ENCODE measurements at regions not wholly inside any gene's neighbourhood (a gene's known extent, or its start where the extent isn't known, plus 50 kb on each side); places are given as distances from the start of the nearest gene placed in this dataset.
"Not testable (repeated sequence)": the region's sequence is repeated elsewhere in the genome, so short reads cannot be mapped to it uniquely, and the experiment has no call there.

GRCh38 chr3:94779699-94780098, 716.8 kb downstream of the NSUN3 start:
- no peaks in the 10 kb centered on the region for H3K4me1 ChIP-seq (ENCODE audit: control insufficient read depth in 1 of 2, insufficient read depth in 2 of 2, low read length in 2 of 2)
- H3K27ac ChIP-seq (ENCODE audit: low read length) = no peak overlapping the region
- H3K27me3 ChIP-seq (ENCODE audit: low read depth, low read length) = no peaks in the 10 kb centered on the region
- no peaks in the 10 kb centered on the region for H3K9me3 ChIP-seq (ENCODE audit: control insufficient read depth in 1 of 2, low read length in 2 of 2)
- H3K4me3 ChIP-seq (ENCODE audit: low read depth in 1 of 2, low read length in 2 of 2) = no peak overlapping the region
- H3K36me3 ChIP-seq (ENCODE audit: control insufficient read depth in 1 of 2, insufficient read depth in 2 of 2, low read length in 2 of 2) = no peaks in the 10 kb centered on the region

GRCh38 chr3:94784274-94784673, 721.4 kb downstream of the NSUN3 start:
- H3K36me3 ChIP-seq (ENCODE audit: control insufficient read depth in 1 of 2, insufficient read depth in 2 of 2, low read length in 2 of 2) = no peaks in the 10 kb centered on the region
- no peak overlapping the region for H3K4me3 ChIP-seq (ENCODE audit: low read depth in 1 of 2, low read length in 2 of 2)
- H3K27me3 ChIP-seq (ENCODE audit: low read depth, low read length) = no peaks in the 10 kb centered on the region
- H3K27ac ChIP-seq (ENCODE audit: low read length) = no peak overlapping the region
- H3K4me1 ChIP-seq (ENCODE audit: control insufficient read depth in 1 of 2, insufficient read depth in 2 of 2, low read length in 2 of 2) = no peaks in the 10 kb centered on the region
- H3K9me3 ChIP-seq (ENCODE audit: control insufficient read depth in 1 of 2, low read length in 2 of 2) = no peaks in the 10 kb centered on the region

- Histone ChIP-seq H3K9me3 (ENCODE audit: control insufficient read depth in 1 of 2, low read length in 2 of 2) (no peaks in the 10 kb centered on the region), H3K36me3 (ENCODE audit: control insufficient read depth in 1 of 2, insufficient read depth in 2 of 2, low read length in 2 of 2) (no peaks in the 10 kb centered on the region), H3K27me3 (ENCODE audit: low read depth, low read length) (no peaks in the 10 kb centered on the region), H3K4me3 (ENCODE audit: low read depth in 1 of 2, low read length in 2 of 2) (no peak overlapping the region), H3K27ac (ENCODE audit: low read length) (no peak overlapping the region), H3K4me1 (ENCODE audit: control insufficient read depth in 1 of 2, insufficient read depth in 2 of 2, low read length in 2 of 2) (no peaks in the 10 kb centered on the region)
These were observed 724.2 kb downstream of the NSUN3 start for GRCh38 chr3:94787066-94787465.

DNA sequence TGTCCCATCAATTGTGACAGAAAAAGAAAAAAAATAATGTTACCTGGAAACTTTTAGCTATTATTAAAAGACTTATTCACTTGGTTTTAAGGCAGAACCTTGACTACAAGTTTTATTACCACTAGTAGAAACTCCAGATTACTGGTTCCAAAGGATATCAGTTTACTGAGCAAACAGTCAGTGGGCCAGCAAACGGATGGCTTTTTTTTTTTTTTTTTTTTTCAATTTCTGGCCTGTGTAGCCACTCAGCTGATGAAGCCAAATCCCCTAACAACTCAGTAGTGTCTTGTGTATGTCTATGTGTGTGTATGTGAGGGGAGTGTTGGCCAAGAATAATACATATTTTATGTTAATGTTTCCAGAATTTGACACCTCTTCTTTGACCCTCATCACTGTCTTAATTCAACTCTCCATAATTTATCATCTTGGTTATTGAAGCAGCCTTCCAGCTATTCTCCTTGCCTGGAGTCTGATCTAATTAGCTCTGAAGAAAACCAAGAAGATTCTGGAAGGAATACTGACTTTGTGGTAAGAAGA, 724.9 kb downstream of the NSUN3 start:
- Histone ChIP-seq H3K27ac (ENCODE audit: low read length) (no peak overlapping the region), H3K27me3 (ENCODE audit: low read depth, low read length) (no peaks in the 10 kb centered on the region), H3K9me3 (ENCODE audit: control insufficient read depth in 1 of 2, low read length in 2 of 2) (no peaks in the 10 kb centered on the region), H3K4me3 (ENCODE audit: low read depth in 1 of 2, low read length in 2 of 2) (no peak overlapping the region), H3K36me3 (ENCODE audit: control insufficient read depth in 1 of 2, insufficient read depth in 2 of 2, low read length in 2 of 2) (no peaks in the 10 kb centered on the region), H3K4me1 (ENCODE audit: control insufficient read depth in 1 of 2, insufficient read depth in 2 of 2, low read length in 2 of 2) (no peaks in the 10 kb centered on the region)

DNA sequence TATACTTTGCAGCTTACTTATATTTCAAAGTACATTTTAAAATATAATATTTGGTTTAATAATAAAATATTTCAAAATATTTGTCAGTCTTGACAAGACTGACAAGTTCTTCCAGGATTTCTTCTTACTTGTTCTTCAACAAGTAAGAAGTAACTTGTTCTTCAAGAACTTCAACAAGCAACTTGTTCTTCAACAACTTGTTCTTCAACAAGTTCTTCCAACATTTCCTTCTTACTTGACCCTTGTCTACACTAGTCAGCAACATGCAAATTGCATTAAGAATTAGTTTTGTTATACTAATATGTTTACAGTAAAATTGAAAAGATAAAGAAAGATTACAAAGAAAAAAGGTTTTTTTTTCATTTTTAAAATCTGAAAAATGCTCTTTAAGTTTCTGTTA, 731.7 kb downstream of the NSUN3 start:
- no peak overlapping the region for H3K4me3 ChIP-seq (ENCODE audit: low read depth in 1 of 2, low read length in 2 of 2)
- H3K4me1 ChIP-seq (ENCODE audit: control insufficient read depth in 1 of 2, insufficient read depth in 2 of 2, low read length in 2 of 2) = no peaks in the 10 kb centered on the region
- H3K9me3 ChIP-seq (ENCODE audit: control insufficient read depth in 1 of 2, low read length in 2 of 2) = no peaks in the 10 kb centered on the region
- H3K27me3 ChIP-seq (ENCODE audit: low read depth, low read length) = no peaks in the 10 kb centered on the region
- H3K27ac ChIP-seq (ENCODE audit: low read length) = no peak overlapping the region
- H3K36me3 ChIP-seq (ENCODE audit: control insufficient read depth in 1 of 2, insufficient read depth in 2 of 2, low read length in 2 of 2) = no peaks in the 10 kb centered on the region

DNA sequence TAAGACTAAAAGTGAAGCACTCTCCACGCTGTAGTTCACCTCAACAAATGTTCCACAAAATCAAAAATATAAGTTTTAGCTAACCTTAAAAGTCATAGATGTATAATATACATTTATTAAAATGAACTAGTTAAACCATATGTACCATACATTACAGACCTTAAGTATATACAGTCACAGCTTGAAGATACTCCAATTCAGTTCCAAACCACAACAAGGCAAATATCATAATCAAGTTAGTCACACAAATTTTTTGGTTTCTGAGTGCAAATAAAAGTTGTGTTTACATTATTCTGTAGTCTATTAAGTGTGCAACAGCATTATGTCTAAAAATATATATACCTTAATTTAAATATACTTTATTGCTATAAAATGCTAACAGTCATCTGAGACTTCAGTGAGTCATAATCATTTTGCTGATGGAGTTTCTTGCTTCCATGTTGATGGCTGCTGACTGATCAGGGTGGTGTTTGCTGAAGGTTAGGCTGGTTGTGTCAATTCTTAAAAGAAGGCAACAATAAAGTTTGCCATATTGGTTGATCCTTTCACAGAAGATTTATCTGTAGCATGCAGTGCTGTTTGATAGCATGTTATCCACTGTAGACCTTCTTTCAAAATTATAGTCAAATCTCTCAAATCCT, 736.7 kb downstream of the NSUN3 start:
- no peak overlapping the region for H3K27ac ChIP-seq (ENCODE audit: low read length)

GRCh38 chr3:94811836-94812235, 749.0 kb downstream of the NSUN3 start:
- Histone ChIP-seq H3K9me3 (ENCODE audit: control insufficient read depth in 1 of 2, low read length in 2 of 2) (no peaks in the 10 kb centered on the region), H3K27ac (ENCODE audit: low read length) (no peak overlapping the region), H3K27me3 (ENCODE audit: low read depth, low read length) (no peaks in the 10 kb centered on the region), H3K4me1 (ENCODE audit: control insufficient read depth in 1 of 2, insufficient read depth in 2 of 2, low read length in 2 of 2) (no peaks in the 10 kb centered on the region), H3K4me3 (ENCODE audit: low read depth in 1 of 2, low read length in 2 of 2) (no peak overlapping the region), H3K36me3 (ENCODE audit: control insufficient read depth in 1 of 2, insufficient read depth in 2 of 2, low read length in 2 of 2) (no peaks in the 10 kb centered on the region)

More for the DNA sequence above, 736.7 kb downstream of the NSUN3 start:
- H3K27me3 ChIP-seq (ENCODE audit: low read depth, low read length) = no peaks in the 10 kb centered on the region
- no peaks in the 10 kb centered on the region for H3K4me1 ChIP-seq (ENCODE audit: control insufficient read depth in 1 of 2, insufficient read depth in 2 of 2, low read length in 2 of 2)
- H3K4me3 ChIP-seq (ENCODE audit: low read depth in 1 of 2, low read length in 2 of 2) = no peak overlapping the region
- H3K36me3 ChIP-seq (ENCODE audit: control insufficient read depth in 1 of 2, insufficient read depth in 2 of 2, low read length in 2 of 2) = no peaks in the 10 kb centered on the region
- H3K9me3 ChIP-seq (ENCODE audit: control insufficient read depth in 1 of 2, low read length in 2 of 2) = no peaks in the 10 kb centered on the region

GRCh38 chr3:94821241-94821640, 758.4 kb downstream of the NSUN3 start:
- no peaks in the 10 kb centered on the region for H3K27me3 ChIP-seq (ENCODE audit: low read depth, low read length)
- H3K4me3 ChIP-seq (ENCODE audit: low read depth in 1 of 2, low read length in 2 of 2) = no peak overlapping the region
- no peaks in the 10 kb centered on the region for H3K36me3 ChIP-seq (ENCODE audit: control insufficient read depth in 1 of 2, insufficient read depth in 2 of 2, low read length in 2 of 2)
- H3K27ac ChIP-seq (ENCODE audit: low read length) = no peak overlapping the region
- H3K4me1 ChIP-seq (ENCODE audit: control insufficient read depth in 1 of 2, insufficient read depth in 2 of 2, low read length in 2 of 2) = no peaks in the 10 kb centered on the region
- H3K9me3 ChIP-seq (ENCODE audit: control insufficient read depth in 1 of 2, low read length in 2 of 2) = no peaks in the 10 kb centered on the region

GRCh38 chr3:94822298-94822697, 759.4 kb downstream of the NSUN3 start:
- no peaks in the 10 kb centered on the region for H3K9me3 ChIP-seq (ENCODE audit: control insufficient read depth in 1 of 2, low read length in 2 of 2)
- no peak overlapping the region for H3K4me3 ChIP-seq (ENCODE audit: low read depth in 1 of 2, low read length in 2 of 2)
- no peaks in the 10 kb centered on the region for H3K27me3 ChIP-seq (ENCODE audit: low read depth, low read length)
- no peaks in the 10 kb centered on the region for H3K4me1 ChIP-seq (ENCODE audit: control insufficient read depth in 1 of 2, insufficient read depth in 2 of 2, low read length in 2 of 2)
- no peaks in the 10 kb centered on the region for H3K36me3 ChIP-seq (ENCODE audit: control insufficient read depth in 1 of 2, insufficient read depth in 2 of 2, low read length in 2 of 2)
- no peak overlapping the region for H3K27ac ChIP-seq (ENCODE audit: low read length)

- not testable (repeated sequence) for H3K36me3 ChIP-seq (ENCODE audit: control insufficient read depth in 1 of 2, insufficient read depth in 2 of 2, low read length in 2 of 2); H3K9me3 ChIP-seq (ENCODE audit: control insufficient read depth in 1 of 2, low read length in 2 of 2); H3K4me3 ChIP-seq (ENCODE audit: low read depth in 1 of 2, low read length in 2 of 2); H3K27ac ChIP-seq (ENCODE audit: low read length); H3K4me1 ChIP-seq (ENCODE audit: control insufficient read depth in 1 of 2, insufficient read depth in 2 of 2, low read length in 2 of 2); H3K27me3 ChIP-seq (ENCODE audit: low read depth, low read length)
These were observed 783.4 kb downstream of the NSUN3 start for GRCh38 chr3:94846251-94846650.

- no peaks in the 10 kb centered on the region for H3K27me3 ChIP-seq (ENCODE audit: low read depth, low read length)
- H3K36me3 ChIP-seq (ENCODE audit: control insufficient read depth in 1 of 2, insufficient read depth in 2 of 2, low read length in 2 of 2) = no peaks in the 10 kb centered on the region
- peaks cover 0 to 25% of the 10 kb centered on the region in 2 donors for H3K9me3 ChIP-seq (ENCODE audit: control insufficient read depth in 1 of 2, low read length in 2 of 2)
- H3K27ac ChIP-seq (ENCODE audit: low read length) = no peak overlapping the region
- H3K4me3 ChIP-seq (ENCODE audit: low read depth in 1 of 2, low read length in 2 of 2) = no peak overlapping the region
- no peaks in the 10 kb centered on the region for H3K4me1 ChIP-seq (ENCODE audit: control insufficient read depth in 1 of 2, insufficient read depth in 2 of 2, low read length in 2 of 2)
These were observed 799.8 kb downstream of the NSUN3 start for GRCh38 chr3:94862703-94863102.

DNA sequence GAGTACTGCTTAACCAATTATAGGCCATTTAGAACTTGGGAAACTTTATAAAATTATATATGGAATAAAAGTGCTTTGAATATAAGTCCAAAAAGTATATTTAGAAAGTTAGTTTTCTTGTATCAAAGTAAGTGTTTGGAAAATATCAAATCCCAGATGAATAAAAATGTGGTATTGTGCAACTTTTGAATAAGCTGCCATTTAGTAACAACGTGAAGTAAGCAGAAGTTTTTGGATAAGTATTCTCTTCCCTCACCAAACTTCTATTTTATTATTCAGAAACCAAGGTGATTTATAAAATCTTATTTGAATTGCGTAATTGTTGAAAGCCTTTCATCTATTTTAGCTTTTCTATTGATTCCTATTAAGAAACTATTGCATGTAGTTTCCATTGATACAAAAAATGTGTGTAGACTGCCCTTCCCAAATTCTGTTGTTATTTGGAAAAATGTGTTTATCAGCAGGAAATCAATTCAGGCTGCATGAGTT, 806.2 kb downstream of the NSUN3 start:
- Histone ChIP-seq H3K27me3 (ENCODE audit: low read depth, low read length) (no peaks in the 10 kb centered on the region), H3K4me1 (ENCODE audit: control insufficient read depth in 1 of 2, insufficient read depth in 2 of 2, low read length in 2 of 2) (no peaks in the 10 kb centered on the region), H3K9me3 (ENCODE audit: control insufficient read depth in 1 of 2, low read length in 2 of 2) (peaks cover 0 to 9% of the 10 kb centered on the region in 2 donors), H3K27ac (ENCODE audit: low read length) (no peak overlapping the region), H3K36me3 (ENCODE audit: control insufficient read depth in 1 of 2, insufficient read depth in 2 of 2, low read length in 2 of 2) (no peaks in the 10 kb centered on the region), H3K4me3 (ENCODE audit: low read depth in 1 of 2, low read length in 2 of 2) (no peak overlapping the region)
